SU-DHL-6 (cell line): ENCODE measurements at regions not wholly inside any gene's neighbourhood (a gene's known extent, or its start where the extent isn't known, plus 50 kb on each side); places are given as distances from the start of the nearest gene placed in this dataset.

ENCODE experiments used
- H2AFZ ChIP-seq: fragments of 200-600 bp; sonication (generic); 2 replicates; pipeline ENCODE4 v1.6.1; 2014; ENCODE audit warnings: low read depth, mild to moderate bottlenecking, moderate library complexity, mixed read lengths, antibody characterized with exemption, low read length; ENCODE audit not compliant: severe bottlenecking
- H3F3A ChIP-seq: fragments of 200-600 bp; shearing (Covaris generic); 2 replicates; pipeline ENCODE4 v1.6.0; 2016; ENCODE audit warnings: antibody characterized with exemption, mild to moderate bottlenecking; ENCODE audit not compliant: insufficient read depth
- H3K27ac ChIP-seq: fragments of 200-600 bp; sonication (generic); 2 replicates; pipeline ENCODE4 v1.5.1; 2016; ENCODE audit warnings: low read depth, mild to moderate bottlenecking, low read length, moderate library complexity, mixed read lengths
- H3K27me3 ChIP-seq: fragments of 200-600 bp; sonication (generic), shearing (Covaris generic); 2 replicates; pipeline ENCODE4 v1.6.0; 2014; ENCODE audit warnings: mild to moderate bottlenecking, low read length
- H3K36me3 ChIP-seq: fragments of 200-600 bp; sonication (generic); 2 replicates; pipeline ENCODE4 v1.6.1; 2014; ENCODE audit warnings: mild to moderate bottlenecking, low read length, mixed read lengths
- H3K4me2 ChIP-seq: fragments of 300-600, 200-600 bp; shearing (Covaris generic), sonication (generic); 2 replicates; pipeline ENCODE4 v1.6.0; 2014; ENCODE audit warnings: low read length, low read depth, mild to moderate bottlenecking; ENCODE audit not compliant: poor library complexity, severe bottlenecking
- H3K4me3 ChIP-seq: fragments of 200-600 bp; sonication (generic); 2 replicates; pipeline ENCODE4 v1.5.1; 2014; ENCODE audit warnings: antibody characterized with exemption, low read length, mild to moderate bottlenecking, mixed read lengths; ENCODE audit not compliant: insufficient read depth, poor library complexity, severe bottlenecking
- H3K79me2 ChIP-seq: fragments of 200-600 bp; sonication (generic); 2 replicates; pipeline ENCODE4 v1.6.1; 2014; ENCODE audit warnings: mild to moderate bottlenecking, low read length, moderate library complexity; ENCODE audit not compliant: insufficient read depth
- H3K9ac ChIP-seq: fragments of 200-600 bp; sonication (generic); 2 replicates; pipeline ENCODE4 v1.7.0; 2014; ENCODE audit warnings: mild to moderate bottlenecking, low read length
- H3K9me2 ChIP-seq: fragments of 200-600 bp; sonication (generic); replicated peaks from 2 replicates; pipeline ENCODE4 v1.6.1; 2014; ENCODE audit warnings: low read length; ENCODE audit not compliant: insufficient read depth
- H3K9me3 ChIP-seq: fragments of 200-600 bp; sonication (generic); 2 replicates; pipeline ENCODE4 v1.6.1; 2014; ENCODE audit warnings: low read length, mixed read lengths; ENCODE audit not compliant: insufficient read depth
- H4K20me1 ChIP-seq: fragments of 200-600 bp; sonication (generic); 2 replicates; pipeline ENCODE4 v1.6.1; 2014; ENCODE audit warnings: low read depth, mild to moderate bottlenecking, antibody characterized with exemption, low read length, moderate library complexity, mixed read lengths
- EZH2phosphoT487 ChIP-seq: fragments of 200-600 bp; sonication (generic), shearing (Covaris generic); conservative IDR thresholded peaks from 2 replicates; pipeline ENCODE4 v1.6.1; 2018; ENCODE audit warnings: mild to moderate bottlenecking, antibody characterized with exemption, low read length, moderate library complexity, mixed read lengths
- TF ChIP-seq, protein P1 (sequence below): fragments of 200-600 bp; sonication (generic); IDR thresholded peaks from one replicate; pipeline ENCODE4 v1.5.1; 2017; ENCODE audit warnings: antibody characterized with exemption, mild to moderate bottlenecking, low read length, moderate library complexity; ENCODE audit not compliant: insufficient read depth, poor library complexity, severe bottlenecking

DNA sequence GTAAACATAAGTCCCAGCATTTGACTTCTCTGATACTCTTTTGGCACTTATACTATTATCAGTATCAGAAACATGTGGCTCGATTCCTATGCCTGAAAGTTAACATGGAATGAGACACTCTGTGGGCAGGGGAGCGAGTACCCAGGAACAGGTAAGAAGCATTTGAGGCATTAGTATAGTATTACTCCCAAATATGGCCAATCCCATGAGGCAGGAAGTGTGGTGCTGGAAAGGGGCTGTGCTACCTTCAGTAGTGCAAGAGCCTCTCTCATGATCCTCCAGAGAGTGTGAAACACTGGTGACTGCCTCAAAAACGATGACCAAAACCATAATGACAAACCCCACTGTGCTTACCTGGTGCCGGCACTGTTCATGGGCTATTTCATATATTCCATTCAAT, 415.1 kb downstream of the SOX11 start:
- Histone ChIP-seq H3K9me3 (no peaks in the 10 kb centered on the region), H3K27ac (no peak overlapping the region), H4K20me1 (no peaks in the 10 kb centered on the region), H3F3A (no peaks in the 10 kb centered on the region), H3K9ac (no peak overlapping the region), H2AFZ (no peak overlapping the region), H3K79me2 (no peaks in the 10 kb centered on the region), H3K4me2 (no peak overlapping the region), H3K4me3 (no peak overlapping the region), H3K27me3 (no peaks in the 10 kb centered on the region), H3K36me3 (no peaks in the 10 kb centered on the region), H3K9me2 (no peaks in the 10 kb centered on the region)
- TF ChIP-seq EZH2phosphoT487: no peak
- TF ChIP-seq, protein P1, sequence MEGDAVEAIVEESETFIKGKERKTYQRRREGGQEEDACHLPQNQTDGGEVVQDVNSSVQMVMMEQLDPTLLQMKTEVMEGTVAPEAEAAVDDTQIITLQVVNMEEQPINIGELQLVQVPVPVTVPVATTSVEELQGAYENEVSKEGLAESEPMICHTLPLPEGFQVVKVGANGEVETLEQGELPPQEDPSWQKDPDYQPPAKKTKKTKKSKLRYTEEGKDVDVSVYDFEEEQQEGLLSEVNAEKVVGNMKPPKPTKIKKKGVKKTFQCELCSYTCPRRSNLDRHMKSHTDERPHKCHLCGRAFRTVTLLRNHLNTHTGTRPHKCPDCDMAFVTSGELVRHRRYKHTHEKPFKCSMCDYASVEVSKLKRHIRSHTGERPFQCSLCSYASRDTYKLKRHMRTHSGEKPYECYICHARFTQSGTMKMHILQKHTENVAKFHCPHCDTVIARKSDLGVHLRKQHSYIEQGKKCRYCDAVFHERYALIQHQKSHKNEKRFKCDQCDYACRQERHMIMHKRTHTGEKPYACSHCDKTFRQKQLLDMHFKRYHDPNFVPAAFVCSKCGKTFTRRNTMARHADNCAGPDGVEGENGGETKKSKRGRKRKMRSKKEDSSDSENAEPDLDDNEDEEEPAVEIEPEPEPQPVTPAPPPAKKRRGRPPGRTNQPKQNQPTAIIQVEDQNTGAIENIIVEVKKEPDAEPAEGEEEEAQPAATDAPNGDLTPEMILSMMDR: no peak

DNA sequence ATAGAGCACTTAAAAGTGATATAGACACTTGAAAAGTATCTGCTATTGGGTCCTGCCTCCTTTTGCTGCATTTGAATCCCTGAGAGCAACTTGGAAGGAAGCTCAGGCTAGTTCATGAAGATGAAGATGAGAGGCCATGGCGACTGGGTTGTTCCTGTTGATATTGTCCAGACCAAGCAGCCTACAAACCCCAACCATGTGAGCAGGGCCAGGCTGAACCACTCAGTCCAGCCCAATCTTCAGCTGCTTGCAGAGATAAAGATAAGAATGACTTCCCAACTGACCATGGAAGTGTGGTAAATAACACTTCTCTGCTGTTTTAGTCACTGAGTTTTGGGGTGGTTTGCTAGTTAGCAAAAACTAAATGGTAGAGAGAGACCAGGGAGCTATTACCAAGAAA, 417.6 kb downstream of the SOX11 start:
- H3K27me3 ChIP-seq: no peaks in the 10 kb centered on the region
- no peak overlapping the region for H2AFZ ChIP-seq
- H3K9ac ChIP-seq: no peak overlapping the region
- no peaks in the 10 kb centered on the region for H3K9me2 ChIP-seq
- TF ChIP-seq, protein P1: no peak
- no peak for TF ChIP-seq EZH2phosphoT487
- no peaks in the 10 kb centered on the region for H4K20me1 ChIP-seq
- no peaks in the 10 kb centered on the region for H3F3A ChIP-seq
- H3K4me2 ChIP-seq: no peak overlapping the region
- no peaks in the 10 kb centered on the region for H3K79me2 ChIP-seq
- H3K9me3 ChIP-seq: no peaks in the 10 kb centered on the region
- H3K27ac ChIP-seq: no peak overlapping the region
- no peak overlapping the region for H3K4me3 ChIP-seq
- no peaks in the 10 kb centered on the region for H3K36me3 ChIP-seq

DNA sequence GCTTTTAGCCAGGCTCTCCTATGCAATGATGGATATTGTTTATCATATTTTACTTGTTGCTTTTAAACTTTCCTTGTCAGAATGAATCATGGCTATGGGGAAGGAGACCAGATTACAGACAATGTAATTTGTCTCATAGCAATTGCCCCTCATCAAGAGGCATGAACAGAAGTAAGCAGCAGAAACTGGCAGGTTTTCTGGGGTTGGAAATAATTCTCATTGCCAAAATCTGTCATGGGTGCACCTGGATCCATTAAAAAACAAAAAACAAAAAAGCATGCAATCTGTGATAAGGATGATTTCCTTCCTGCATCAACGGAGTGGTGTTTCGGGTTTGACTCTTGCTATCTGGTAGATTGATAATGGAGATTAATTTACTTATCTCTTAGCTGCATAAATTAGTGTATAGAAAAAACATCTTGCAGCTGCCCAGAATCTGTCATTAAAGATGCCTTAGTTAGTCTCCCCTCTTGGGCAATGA, 419.6 kb downstream of the SOX11 start:
- no peaks in the 10 kb centered on the region for H4K20me1 ChIP-seq
- no peaks in the 10 kb centered on the region for H3F3A ChIP-seq
- no peaks in the 10 kb centered on the region for H3K36me3 ChIP-seq
- no peaks in the 10 kb centered on the region for H3K79me2 ChIP-seq
- H3K27me3 ChIP-seq: no peaks in the 10 kb centered on the region
- no peak overlapping the region for H3K27ac ChIP-seq
- no peak overlapping the region for H3K9ac ChIP-seq
- H2AFZ ChIP-seq: no peak overlapping the region
- H3K4me3 ChIP-seq: no peak overlapping the region
- no peaks in the 10 kb centered on the region for H3K9me2 ChIP-seq
- H3K9me3 ChIP-seq: no peaks in the 10 kb centered on the region
- H3K4me2 ChIP-seq: no peak overlapping the region
- TF ChIP-seq, protein P1: no peak
- no peak for TF ChIP-seq EZH2phosphoT487

DNA sequence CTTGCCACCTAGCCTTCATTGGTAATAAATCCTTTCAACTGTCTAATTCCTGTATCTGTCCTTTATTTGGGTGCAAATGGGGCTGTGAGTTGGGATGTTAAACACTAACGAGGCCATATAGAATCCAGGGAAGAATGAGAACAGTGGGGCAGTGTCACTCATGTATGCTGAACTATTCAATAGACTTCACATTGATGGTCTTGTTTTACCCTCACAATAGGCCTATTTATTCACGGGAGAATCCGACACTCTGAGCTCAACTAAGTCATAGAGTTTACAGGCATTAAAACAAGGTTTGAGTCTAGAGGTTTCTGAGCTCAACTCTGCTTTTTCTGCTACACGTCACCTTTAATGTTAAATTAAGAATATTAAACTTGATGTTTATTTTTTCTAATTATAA, 421.6 kb downstream of the SOX11 start:
- no peaks in the 10 kb centered on the region for H3K9me3 ChIP-seq
- no peaks in the 10 kb centered on the region for H3K9me2 ChIP-seq
- H3K27ac ChIP-seq: no peak overlapping the region
- H3K4me3 ChIP-seq: no peak overlapping the region
- H3K79me2 ChIP-seq: no peaks in the 10 kb centered on the region
- no peaks in the 10 kb centered on the region for H3K27me3 ChIP-seq
- H3K4me2 ChIP-seq: no peak overlapping the region
- no peaks in the 10 kb centered on the region for H3F3A ChIP-seq
- TF ChIP-seq, protein P1: no peak
- no peak for TF ChIP-seq EZH2phosphoT487
- H3K9ac ChIP-seq: no peak overlapping the region
- H2AFZ ChIP-seq: no peak overlapping the region
- H3K36me3 ChIP-seq: no peaks in the 10 kb centered on the region
- H4K20me1 ChIP-seq: no peaks in the 10 kb centered on the region
